Testis (tissue), 2 donors: ENCODE measurements at regions not wholly inside any gene's neighbourhood (a gene's known extent, or its start where the extent isn't known, plus 50 kb on each side); places are given as distances from the start of the nearest gene placed in this dataset.
A peak's percentile ranks its signal among the peaks of the same experiment; 100 is the strongest.

Source experiments
- POLR2A ChIP-seq: fragments of 450-650 bp; IDR thresholded peaks from one replicate; pipeline ENCODE4 v1.6.1; 2017; ENCODE audit warnings: antibody characterized with exemption, mild to moderate bottlenecking, moderate library complexity
- TF ChIP-seq, protein P1 (sequence below), 3 experiments: fragments of 450-650 bp in 2 of 3; fragments of 200-600 bp in 1 of 3; sonication (generic) in 1 of 3; IDR thresholded peaks; one replicate each; pipeline ENCODE4 v1.5.1; 2016 to 2019; ENCODE audit warnings: antibody characterized with exemption in 3 of 3, mild to moderate bottlenecking in 2 of 3, moderate library complexity in 1 of 3

DNA sequence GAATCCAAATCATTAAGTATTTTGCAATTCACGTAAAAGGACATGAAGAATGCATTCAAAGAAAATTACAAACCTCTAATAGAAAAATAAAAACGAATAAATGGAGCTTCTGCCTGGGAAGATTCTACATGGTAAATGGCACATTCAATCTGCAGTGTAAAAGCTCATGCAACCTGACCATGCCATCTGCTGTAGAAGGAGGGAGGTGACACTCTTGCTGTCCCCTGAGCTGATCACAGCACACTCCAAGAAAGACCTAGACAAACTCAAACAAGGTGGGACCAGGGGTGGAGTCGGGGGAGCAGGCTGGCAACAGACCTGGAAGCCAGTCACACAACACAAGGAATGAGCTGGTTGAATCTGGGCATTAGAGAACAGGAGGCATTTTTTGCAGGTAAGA, 101.8 kb downstream of the BDH1 start:
- TF ChIP-seq, protein P1, sequence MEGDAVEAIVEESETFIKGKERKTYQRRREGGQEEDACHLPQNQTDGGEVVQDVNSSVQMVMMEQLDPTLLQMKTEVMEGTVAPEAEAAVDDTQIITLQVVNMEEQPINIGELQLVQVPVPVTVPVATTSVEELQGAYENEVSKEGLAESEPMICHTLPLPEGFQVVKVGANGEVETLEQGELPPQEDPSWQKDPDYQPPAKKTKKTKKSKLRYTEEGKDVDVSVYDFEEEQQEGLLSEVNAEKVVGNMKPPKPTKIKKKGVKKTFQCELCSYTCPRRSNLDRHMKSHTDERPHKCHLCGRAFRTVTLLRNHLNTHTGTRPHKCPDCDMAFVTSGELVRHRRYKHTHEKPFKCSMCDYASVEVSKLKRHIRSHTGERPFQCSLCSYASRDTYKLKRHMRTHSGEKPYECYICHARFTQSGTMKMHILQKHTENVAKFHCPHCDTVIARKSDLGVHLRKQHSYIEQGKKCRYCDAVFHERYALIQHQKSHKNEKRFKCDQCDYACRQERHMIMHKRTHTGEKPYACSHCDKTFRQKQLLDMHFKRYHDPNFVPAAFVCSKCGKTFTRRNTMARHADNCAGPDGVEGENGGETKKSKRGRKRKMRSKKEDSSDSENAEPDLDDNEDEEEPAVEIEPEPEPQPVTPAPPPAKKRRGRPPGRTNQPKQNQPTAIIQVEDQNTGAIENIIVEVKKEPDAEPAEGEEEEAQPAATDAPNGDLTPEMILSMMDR (IDR thresholded peaks at IDR 0.05), result peak in 1 of 3 experiments; percentile 7
- no peak for TF ChIP-seq POLR2A
